Panc1 (cell line): ENCODE measurements at regions not wholly inside any gene's neighbourhood (a gene's known extent, or its start where the extent isn't known, plus 50 kb on each side); places are given as distances from the start of the nearest gene placed in this dataset.

Experiments
- POLR2AphosphoS5 ChIP-seq: IDR thresholded peaks from 2 replicates; pipeline ENCODE4 v1.6.1; 2012; ENCODE audit warnings: mild to moderate bottlenecking, low read depth, low read length, moderate library complexity
- SIN3A ChIP-seq: IDR thresholded peaks from 2 replicates; pipeline ENCODE4 v1.6.1; 2012; ENCODE audit warnings: low read depth, mild to moderate bottlenecking, low read length, moderate library complexity, borderline replicate concordance; ENCODE audit not compliant: insufficient read depth
- TCF7L2 ChIP-seq: IDR thresholded peaks from 2 replicates; pipeline ENCODE4 v1.6.1; 2011; ENCODE audit warnings: mild to moderate bottlenecking, low read depth, low read length, inconsistent platforms
- TF ChIP-seq, protein P1 (sequence below): fragments of 450-650 bp; IDR thresholded peaks from 2 replicates; pipeline ENCODE4 v1.5.1; 2017; ENCODE audit warnings: mild to moderate bottlenecking
- TF ChIP-seq, protein P2 (sequence below), 2 experiments: IDR thresholded peaks; 2 replicates each; pipeline ENCODE4 v1.6.1; 2011 to 2012; ENCODE audit warnings: low read depth in 2 of 2, control low read depth in 1 of 2, low read length in 1 of 2, mild to moderate bottlenecking in 1 of 2, moderate library complexity in 1 of 2; ENCODE audit not compliant: insufficient read depth in 1 of 2

DNA sequence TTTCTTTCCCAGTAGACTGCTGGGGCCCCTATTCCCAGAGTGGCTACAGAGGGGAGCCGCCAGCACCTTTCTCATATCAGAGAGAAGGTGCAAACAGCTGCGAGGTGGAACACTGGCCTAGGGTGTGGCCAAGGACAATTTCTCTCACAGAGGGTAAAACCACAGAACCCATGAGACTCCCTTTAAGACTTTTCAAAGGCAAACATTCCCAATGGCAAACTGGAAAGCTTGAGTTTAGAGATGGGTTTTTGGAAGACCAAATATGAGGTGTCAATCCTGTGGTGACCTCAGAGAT, 335.1 kb upstream of the PIK3R1 start:
- TF ChIP-seq, protein P1, sequence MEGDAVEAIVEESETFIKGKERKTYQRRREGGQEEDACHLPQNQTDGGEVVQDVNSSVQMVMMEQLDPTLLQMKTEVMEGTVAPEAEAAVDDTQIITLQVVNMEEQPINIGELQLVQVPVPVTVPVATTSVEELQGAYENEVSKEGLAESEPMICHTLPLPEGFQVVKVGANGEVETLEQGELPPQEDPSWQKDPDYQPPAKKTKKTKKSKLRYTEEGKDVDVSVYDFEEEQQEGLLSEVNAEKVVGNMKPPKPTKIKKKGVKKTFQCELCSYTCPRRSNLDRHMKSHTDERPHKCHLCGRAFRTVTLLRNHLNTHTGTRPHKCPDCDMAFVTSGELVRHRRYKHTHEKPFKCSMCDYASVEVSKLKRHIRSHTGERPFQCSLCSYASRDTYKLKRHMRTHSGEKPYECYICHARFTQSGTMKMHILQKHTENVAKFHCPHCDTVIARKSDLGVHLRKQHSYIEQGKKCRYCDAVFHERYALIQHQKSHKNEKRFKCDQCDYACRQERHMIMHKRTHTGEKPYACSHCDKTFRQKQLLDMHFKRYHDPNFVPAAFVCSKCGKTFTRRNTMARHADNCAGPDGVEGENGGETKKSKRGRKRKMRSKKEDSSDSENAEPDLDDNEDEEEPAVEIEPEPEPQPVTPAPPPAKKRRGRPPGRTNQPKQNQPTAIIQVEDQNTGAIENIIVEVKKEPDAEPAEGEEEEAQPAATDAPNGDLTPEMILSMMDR = no peak
- TF ChIP-seq POLR2AphosphoS5 = no peak
- no peak for TF ChIP-seq SIN3A
- TF ChIP-seq, protein P2, sequence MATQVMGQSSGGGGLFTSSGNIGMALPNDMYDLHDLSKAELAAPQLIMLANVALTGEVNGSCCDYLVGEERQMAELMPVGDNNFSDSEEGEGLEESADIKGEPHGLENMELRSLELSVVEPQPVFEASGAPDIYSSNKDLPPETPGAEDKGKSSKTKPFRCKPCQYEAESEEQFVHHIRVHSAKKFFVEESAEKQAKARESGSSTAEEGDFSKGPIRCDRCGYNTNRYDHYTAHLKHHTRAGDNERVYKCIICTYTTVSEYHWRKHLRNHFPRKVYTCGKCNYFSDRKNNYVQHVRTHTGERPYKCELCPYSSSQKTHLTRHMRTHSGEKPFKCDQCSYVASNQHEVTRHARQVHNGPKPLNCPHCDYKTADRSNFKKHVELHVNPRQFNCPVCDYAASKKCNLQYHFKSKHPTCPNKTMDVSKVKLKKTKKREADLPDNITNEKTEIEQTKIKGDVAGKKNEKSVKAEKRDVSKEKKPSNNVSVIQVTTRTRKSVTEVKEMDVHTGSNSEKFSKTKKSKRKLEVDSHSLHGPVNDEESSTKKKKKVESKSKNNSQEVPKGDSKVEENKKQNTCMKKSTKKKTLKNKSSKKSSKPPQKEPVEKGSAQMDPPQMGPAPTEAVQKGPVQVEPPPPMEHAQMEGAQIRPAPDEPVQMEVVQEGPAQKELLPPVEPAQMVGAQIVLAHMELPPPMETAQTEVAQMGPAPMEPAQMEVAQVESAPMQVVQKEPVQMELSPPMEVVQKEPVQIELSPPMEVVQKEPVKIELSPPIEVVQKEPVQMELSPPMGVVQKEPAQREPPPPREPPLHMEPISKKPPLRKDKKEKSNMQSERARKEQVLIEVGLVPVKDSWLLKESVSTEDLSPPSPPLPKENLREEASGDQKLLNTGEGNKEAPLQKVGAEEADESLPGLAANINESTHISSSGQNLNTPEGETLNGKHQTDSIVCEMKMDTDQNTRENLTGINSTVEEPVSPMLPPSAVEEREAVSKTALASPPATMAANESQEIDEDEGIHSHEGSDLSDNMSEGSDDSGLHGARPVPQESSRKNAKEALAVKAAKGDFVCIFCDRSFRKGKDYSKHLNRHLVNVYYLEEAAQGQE (IDR thresholded peaks at IDR 0.05; ENCODE audit: insufficient read depth in 1 of 2, low read depth in 2 of 2, low read length in 1 of 2) = no peak
- no peak for TF ChIP-seq TCF7L2
